ENCODE measurements at regions not wholly inside any gene's neighbourhood (a gene's known extent, or its start where the extent isn't known, plus 50 kb on each side); places are given as distances from the start of the nearest gene placed in this dataset.

DNA sequence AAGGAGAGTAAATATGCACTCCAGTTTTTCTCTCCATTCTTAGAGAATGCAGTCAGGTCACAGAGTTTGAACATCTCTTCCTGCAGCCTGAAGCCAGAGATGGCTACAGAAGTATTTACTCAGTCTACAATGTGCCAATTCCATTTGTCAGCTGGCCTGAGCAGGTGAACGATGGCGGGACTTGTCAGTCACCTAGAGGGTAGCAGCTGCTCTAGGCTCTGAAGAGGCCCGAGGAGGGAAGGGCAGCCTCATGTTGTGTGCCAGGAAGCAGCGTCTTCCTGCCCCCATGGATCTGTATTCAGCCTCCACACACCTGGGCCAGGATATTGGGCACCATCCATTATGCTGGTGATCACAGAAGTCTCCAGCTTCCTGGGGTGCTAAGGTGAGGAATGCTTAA lies 316.7 kb upstream of the CHAC2 start:
- intact Hi-C loops (cut with micrococcal nuclease) = no loop called here
- Mint-ChIP-seq H3K27ac (ENCODE audit: low read depth, unreplicated experiment) (no peak overlapping the region), H3K4me3 (ENCODE audit: unreplicated experiment) (no peak overlapping the region), H3K36me3 (ENCODE audit: insufficient read depth, unreplicated experiment) (no peaks in the 10 kb centered on the region), H3K4me1 (ENCODE audit: insufficient read depth, unreplicated experiment) (no peaks in the 10 kb centered on the region), H3K27me3 (ENCODE audit: insufficient read depth, unreplicated experiment) (no peaks in the 10 kb centered on the region), H3K9me3 (ENCODE audit: unreplicated experiment) (peaks cover 8% of the 10 kb centered on the region)
- TF ChIP-seq, protein P1, sequence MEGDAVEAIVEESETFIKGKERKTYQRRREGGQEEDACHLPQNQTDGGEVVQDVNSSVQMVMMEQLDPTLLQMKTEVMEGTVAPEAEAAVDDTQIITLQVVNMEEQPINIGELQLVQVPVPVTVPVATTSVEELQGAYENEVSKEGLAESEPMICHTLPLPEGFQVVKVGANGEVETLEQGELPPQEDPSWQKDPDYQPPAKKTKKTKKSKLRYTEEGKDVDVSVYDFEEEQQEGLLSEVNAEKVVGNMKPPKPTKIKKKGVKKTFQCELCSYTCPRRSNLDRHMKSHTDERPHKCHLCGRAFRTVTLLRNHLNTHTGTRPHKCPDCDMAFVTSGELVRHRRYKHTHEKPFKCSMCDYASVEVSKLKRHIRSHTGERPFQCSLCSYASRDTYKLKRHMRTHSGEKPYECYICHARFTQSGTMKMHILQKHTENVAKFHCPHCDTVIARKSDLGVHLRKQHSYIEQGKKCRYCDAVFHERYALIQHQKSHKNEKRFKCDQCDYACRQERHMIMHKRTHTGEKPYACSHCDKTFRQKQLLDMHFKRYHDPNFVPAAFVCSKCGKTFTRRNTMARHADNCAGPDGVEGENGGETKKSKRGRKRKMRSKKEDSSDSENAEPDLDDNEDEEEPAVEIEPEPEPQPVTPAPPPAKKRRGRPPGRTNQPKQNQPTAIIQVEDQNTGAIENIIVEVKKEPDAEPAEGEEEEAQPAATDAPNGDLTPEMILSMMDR (IDR thresholded peaks at IDR 0.05; ENCODE audit: unreplicated experiment) = no peak
- ChIA-PET CTCF (interaction anchor here (0.6 to 1.9 kb wide), 2 partner anchors 9 to 640 kb away, joined by 4 to 6 read pairs; no protein-coding TSS in a partner anchor), POLR2A (no interaction called here)
- no peak for DNase-seq (ENCODE audit: unreplicated experiment)
- BruUV-seq (replicated peaks) = no TSS peak

DNA sequence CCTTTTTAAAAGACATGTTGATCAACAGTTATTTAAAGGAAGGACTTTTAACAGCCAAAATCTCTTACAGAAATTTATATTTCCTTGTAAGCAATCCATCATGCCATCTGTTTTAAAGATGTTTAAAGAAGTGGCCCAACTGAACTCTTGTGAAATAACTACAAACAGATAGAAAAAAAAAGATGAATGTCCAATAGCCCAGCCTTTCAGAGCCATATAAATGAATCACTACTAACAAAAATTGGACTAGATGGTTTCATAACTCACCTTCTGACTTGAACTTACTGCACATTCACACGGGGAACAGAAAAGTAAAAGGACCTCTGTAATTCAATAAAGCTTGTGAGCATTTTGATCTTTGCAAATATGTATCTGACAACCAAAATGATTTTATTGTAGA lies 319.0 kb upstream of the CHAC2 start:
- ChIA-PET POLR2A (no interaction called here), CTCF (no interaction called here)
- no peaks in the 10 kb centered on the region for H3K36me3 Mint-ChIP-seq (ENCODE audit: insufficient read depth, unreplicated experiment)
- H3K4me3 Mint-ChIP-seq (ENCODE audit: unreplicated experiment) = no peak overlapping the region
- DNase-seq (ENCODE audit: unreplicated experiment) = peak; percentile 20
- TF ChIP-seq, protein P1 (IDR thresholded peaks at IDR 0.05; ENCODE audit: unreplicated experiment) = no peak
- peaks cover 8% of the 10 kb centered on the region for H3K4me1 Mint-ChIP-seq (ENCODE audit: insufficient read depth, unreplicated experiment)
- intact Hi-C loops (cut with micrococcal nuclease) = loop anchor here (10.0 kb wide), 1 partner anchor 244 kb away; no protein-coding TSS in a partner anchor
- no TSS peak for BruUV-seq (replicated peaks)
- no peaks in the 10 kb centered on the region for H3K27me3 Mint-ChIP-seq (ENCODE audit: insufficient read depth, unreplicated experiment)
- H3K27ac Mint-ChIP-seq (ENCODE audit: low read depth, unreplicated experiment) = no peak overlapping the region
- H3K9me3 Mint-ChIP-seq (ENCODE audit: unreplicated experiment) = no peaks in the 10 kb centered on the region

DNA sequence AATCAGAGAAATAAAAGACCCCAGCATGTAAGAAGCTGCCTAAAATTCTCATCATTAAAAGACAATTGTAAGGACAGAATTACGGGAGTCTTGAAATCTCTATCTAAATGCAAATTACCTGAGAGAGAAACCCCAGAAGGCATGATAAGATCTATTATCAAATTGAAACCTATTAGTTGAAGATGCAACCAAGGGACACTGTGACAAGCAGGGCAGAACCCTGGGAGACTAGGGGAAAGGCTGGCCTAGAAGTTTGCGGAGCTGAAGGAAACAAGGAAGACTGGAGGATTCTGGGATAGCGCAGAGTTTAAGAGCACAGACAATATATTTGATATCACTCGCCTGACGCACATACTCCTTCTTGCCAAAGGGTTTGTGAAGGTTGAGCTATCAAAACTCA lies 319.5 kb upstream of the CHAC2 start:
- ChIA-PET CTCF (interaction anchor here (0.6 to 0.7 kb wide), 2 partner anchors 24 to 462 kb away, joined by 3 read pairs; no protein-coding TSS in a partner anchor), POLR2A (no interaction called here)
- no peaks in the 10 kb centered on the region for H3K36me3 Mint-ChIP-seq (ENCODE audit: insufficient read depth, unreplicated experiment)
- peaks cover 8% of the 10 kb centered on the region for H3K4me1 Mint-ChIP-seq (ENCODE audit: insufficient read depth, unreplicated experiment)
- H3K9me3 Mint-ChIP-seq (ENCODE audit: unreplicated experiment) = no peaks in the 10 kb centered on the region
- TF ChIP-seq, protein P1 (IDR thresholded peaks at IDR 0.05; ENCODE audit: unreplicated experiment) = no peak
- intact Hi-C loops (cut with micrococcal nuclease) = loop anchor here (10.0 kb wide), 1 partner anchor 243 kb away; no protein-coding TSS in a partner anchor
- no peak overlapping the region for H3K27ac Mint-ChIP-seq (ENCODE audit: low read depth, unreplicated experiment)
- no TSS peak for BruUV-seq (replicated peaks)
- no peak for DNase-seq (ENCODE audit: unreplicated experiment)
- H3K27me3 Mint-ChIP-seq (ENCODE audit: insufficient read depth, unreplicated experiment) = no peaks in the 10 kb centered on the region
- H3K4me3 Mint-ChIP-seq (ENCODE audit: unreplicated experiment) = no peak overlapping the region

DNA sequence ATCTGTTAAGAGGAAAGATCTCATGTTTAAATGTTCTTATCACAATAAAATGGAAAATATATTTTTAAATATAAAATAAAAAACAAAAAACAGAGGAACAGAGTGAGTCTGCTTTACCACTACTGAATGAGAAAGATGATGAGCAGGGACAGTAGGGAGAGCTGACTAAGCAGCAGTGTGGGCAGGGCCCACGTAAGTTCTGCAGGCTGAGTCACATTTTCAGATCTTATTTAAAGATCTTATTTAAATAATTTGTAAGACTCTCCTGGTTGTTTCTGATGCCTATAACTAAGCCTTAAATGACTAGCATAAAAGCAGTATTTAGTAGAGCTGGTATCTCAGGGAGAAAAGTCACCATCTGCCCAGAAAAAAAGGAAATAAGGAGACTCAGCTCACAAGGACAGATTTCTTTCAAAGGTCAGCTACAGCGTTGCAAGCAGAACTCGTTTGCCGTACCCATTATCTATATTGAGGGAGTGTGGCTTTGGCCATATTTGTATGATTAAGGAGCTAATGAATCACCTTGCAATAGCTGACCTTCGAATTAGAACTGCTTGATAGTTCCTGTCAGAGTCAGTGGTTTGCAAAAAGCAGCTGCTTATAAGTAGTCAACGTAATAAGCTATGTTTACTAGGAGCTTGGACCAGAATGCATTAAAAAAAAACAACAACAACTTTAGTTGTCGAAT lies 322.1 kb upstream of the CHAC2 start:
- H3K36me3 Mint-ChIP-seq (ENCODE audit: insufficient read depth, unreplicated experiment) = no peaks in the 10 kb centered on the region
- intact Hi-C loops (cut with micrococcal nuclease) = loop anchor here (10.0 kb wide), 1 partner anchor 241 kb away; no protein-coding TSS in a partner anchor
- TF ChIP-seq, protein P1 (IDR thresholded peaks at IDR 0.05; ENCODE audit: unreplicated experiment) = no peak
- ChIA-PET CTCF (interaction anchor here (0.7 to 2.0 kb wide), 7 partner anchors 9 to 271 kb away, joined by 3 to 6 read pairs (median 3); no protein-coding TSS in a partner anchor), POLR2A (interaction anchor here (0.6 to 1.1 kb wide), 3 partner anchors 21 to 374 kb away, joined by 3 read pairs; no protein-coding TSS in a partner anchor)
- peaks cover 8% of the 10 kb centered on the region for H3K4me1 Mint-ChIP-seq (ENCODE audit: insufficient read depth, unreplicated experiment)
- H3K27me3 Mint-ChIP-seq (ENCODE audit: insufficient read depth, unreplicated experiment) = no peaks in the 10 kb centered on the region
- no peak overlapping the region for H3K27ac Mint-ChIP-seq (ENCODE audit: low read depth, unreplicated experiment)
- DNase-seq (ENCODE audit: unreplicated experiment) = peak; percentile 22
- no TSS peak for BruUV-seq (replicated peaks)
- no peaks in the 10 kb centered on the region for H3K9me3 Mint-ChIP-seq (ENCODE audit: unreplicated experiment)
- H3K4me3 Mint-ChIP-seq (ENCODE audit: unreplicated experiment) = no peak overlapping the region
